ENCODE measurements at regions not wholly inside any gene's neighbourhood (a gene's known extent, or its start where the extent isn't known, plus 50 kb on each side); places are given as distances from the start of the nearest gene placed in this dataset.

DNA sequence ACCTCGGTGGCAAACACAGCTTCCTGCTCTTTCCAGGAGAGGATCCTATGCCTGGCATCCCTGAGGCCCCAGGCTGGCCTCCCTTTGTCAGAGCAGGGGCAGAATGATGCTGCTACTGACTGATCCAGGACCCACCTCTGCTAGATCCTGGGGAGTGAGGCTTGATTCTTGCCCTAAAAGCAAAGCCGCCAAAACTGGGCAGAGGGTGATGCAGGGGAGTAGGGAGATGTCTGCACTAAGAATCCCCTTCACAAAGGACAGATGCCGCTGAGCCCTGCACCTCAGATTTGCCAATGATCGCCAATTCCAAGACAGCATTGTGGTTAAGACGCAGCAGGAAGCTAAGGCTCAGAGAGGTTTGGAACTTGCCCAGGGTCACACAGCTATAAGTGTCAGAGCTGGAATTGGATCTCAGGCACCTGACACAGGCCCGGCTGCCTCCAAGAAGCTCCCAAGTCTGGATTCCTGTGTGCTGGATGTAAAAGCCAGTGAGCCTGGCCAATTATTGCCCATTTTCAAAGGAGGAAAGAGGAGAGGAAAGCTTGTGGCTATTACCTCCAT, 60.7 kb upstream of the TNRC6C start:
- Histone ChIP-seq H3K9me3 (replicated peaks; ENCODE audit: control insufficient read depth, low read depth, low read length) (no peaks in the 10 kb centered on the region), H3K4me1 (ENCODE audit: control insufficient read depth, insufficient read depth, low read length) (peaks cover 6% of the 10 kb centered on the region), H3K27me3 (ENCODE audit: control insufficient read depth, insufficient read depth, low read length) (peaks cover 11% of the 10 kb centered on the region), H3K4me3 (ENCODE audit: low read length) (no peak overlapping the region), H3K36me3 (ENCODE audit: control insufficient read depth, insufficient read depth, low read length) (no peaks in the 10 kb centered on the region), H3K27ac (ENCODE audit: low read length) (no peak overlapping the region)
- 84% methylated on average over 4 of the region's 6 CpGs for WGBS (ENCODE audit: insufficient coverage)
- DNase-seq = no peak

DNA sequence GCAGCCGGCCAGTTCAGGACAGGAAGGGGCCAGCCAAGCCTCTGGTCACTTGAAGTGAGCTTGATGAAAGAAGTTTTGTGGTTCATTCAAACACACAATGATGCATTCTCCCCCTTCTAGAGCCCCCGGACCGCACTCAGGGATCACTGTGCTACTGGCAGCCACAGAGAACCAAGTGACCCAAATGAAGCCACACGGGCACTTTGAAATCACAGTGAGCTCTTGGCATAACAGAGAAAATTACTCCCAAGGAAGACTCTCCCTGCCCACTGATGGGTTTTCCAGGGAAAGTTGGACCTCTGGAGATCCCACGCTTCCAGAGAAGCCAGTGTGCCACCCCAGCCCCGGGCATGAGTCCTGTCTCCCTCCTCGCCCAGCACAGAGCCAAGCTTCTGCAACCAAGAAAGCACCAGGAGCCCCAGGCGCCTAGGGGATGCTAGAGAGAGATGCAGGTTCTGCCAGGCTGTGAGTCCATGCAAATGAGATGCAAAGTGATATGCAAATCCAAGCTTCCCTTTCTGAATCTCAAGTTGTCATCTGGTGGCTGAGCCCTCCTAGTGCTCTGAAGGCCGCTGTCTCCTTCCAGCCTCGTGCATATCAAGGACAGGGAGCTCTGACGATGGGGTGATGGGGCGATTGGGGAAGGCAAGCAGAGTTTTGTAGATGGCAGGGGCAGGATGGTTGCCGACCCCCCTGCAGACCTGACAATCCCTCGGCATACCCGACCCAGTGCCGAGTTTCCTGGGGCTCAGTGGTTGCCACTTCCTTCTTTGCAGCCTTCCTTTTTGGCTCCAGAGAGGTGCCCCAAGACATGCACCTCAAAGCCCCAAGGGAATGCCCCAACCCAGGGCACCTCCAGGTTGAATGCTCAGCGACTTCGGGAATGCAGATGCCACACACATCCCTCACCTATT, 59.7 kb upstream of the TNRC6C start:
- no peak overlapping the region for H3K27ac ChIP-seq (ENCODE audit: low read length)
- no peaks in the 10 kb centered on the region for H3K9me3 ChIP-seq (replicated peaks; ENCODE audit: control insufficient read depth, low read depth, low read length)
- 71% methylated on average over 9 of the region's 18 CpGs for WGBS (ENCODE audit: insufficient coverage)
- H3K36me3 ChIP-seq (ENCODE audit: control insufficient read depth, insufficient read depth, low read length) = no peaks in the 10 kb centered on the region
- no peak for DNase-seq
- peaks cover 6% of the 10 kb centered on the region for H3K4me1 ChIP-seq (ENCODE audit: control insufficient read depth, insufficient read depth, low read length)
- H3K4me3 ChIP-seq (ENCODE audit: low read length) = no peak overlapping the region
- peaks cover 13% of the 10 kb centered on the region for H3K27me3 ChIP-seq (ENCODE audit: control insufficient read depth, insufficient read depth, low read length)

DNA sequence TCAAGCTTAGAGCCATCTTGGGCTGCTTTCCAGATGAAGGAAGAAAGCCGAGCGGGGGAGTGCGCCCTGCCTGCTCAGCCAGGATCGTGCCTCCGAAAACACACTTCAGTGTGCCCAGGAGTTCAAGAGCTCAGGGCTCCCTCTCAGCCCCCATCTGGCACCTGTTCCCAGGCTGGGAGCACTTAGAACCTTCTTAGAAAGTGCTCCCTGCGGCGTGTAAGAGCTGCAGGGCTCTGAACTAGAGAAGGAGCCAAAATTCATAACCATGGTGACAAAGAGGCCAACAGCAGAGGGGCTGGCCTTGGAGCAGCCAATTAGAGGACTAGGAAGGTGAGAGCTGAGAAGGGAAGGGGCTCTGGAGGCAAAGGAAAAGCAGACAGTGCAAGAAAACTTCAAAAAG, 59.0 kb upstream of the TNRC6C start:
- Histone ChIP-seq H3K4me1 (ENCODE audit: control insufficient read depth, insufficient read depth, low read length) (peaks cover 6% of the 10 kb centered on the region), H3K27me3 (ENCODE audit: control insufficient read depth, insufficient read depth, low read length) (peaks cover 11% of the 10 kb centered on the region), H3K9me3 (replicated peaks; ENCODE audit: control insufficient read depth, low read depth, low read length) (no peaks in the 10 kb centered on the region), H3K27ac (ENCODE audit: low read length) (no peak overlapping the region), H3K36me3 (ENCODE audit: control insufficient read depth, insufficient read depth, low read length) (no peaks in the 10 kb centered on the region), H3K4me3 (ENCODE audit: low read length) (no peak overlapping the region)
- WGBS (ENCODE audit: insufficient coverage) = 15% methylated on average over 7 of the region's 7 CpGs
- DNase-seq = peak; percentile 84

DNA sequence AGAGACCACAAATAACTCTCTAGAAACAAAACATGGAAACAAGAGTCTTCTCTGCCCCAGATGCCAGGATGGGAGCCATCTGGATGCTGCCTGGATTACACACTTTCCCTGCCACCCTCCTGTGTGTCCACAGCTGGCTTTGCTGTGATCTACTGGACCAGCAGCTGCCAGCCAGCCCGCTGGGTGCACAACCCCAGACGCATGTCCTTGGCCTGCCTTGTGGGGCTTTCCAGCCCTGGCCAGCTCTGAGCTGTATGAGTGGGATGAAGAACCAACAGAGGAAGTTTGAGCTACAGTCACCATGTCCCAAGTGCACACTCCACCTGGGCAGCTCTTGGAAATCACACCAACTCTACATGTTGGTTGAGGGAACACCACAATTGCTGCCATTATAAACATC, 57.0 kb upstream of the TNRC6C start:
- no CpG with 5 or more reads among the region's 2 CpGs for WGBS (ENCODE audit: insufficient coverage)
- Histone ChIP-seq H3K27me3 (ENCODE audit: control insufficient read depth, insufficient read depth, low read length) (peaks cover 20% of the 10 kb centered on the region), H3K4me3 (ENCODE audit: low read length) (no peak overlapping the region), H3K4me1 (ENCODE audit: control insufficient read depth, insufficient read depth, low read length) (peaks cover 6% of the 10 kb centered on the region), H3K36me3 (ENCODE audit: control insufficient read depth, insufficient read depth, low read length) (no peaks in the 10 kb centered on the region), H3K9me3 (replicated peaks; ENCODE audit: control insufficient read depth, low read depth, low read length) (no peaks in the 10 kb centered on the region), H3K27ac (ENCODE audit: low read length) (no peak overlapping the region)
- DNase-seq = no peak

DNA sequence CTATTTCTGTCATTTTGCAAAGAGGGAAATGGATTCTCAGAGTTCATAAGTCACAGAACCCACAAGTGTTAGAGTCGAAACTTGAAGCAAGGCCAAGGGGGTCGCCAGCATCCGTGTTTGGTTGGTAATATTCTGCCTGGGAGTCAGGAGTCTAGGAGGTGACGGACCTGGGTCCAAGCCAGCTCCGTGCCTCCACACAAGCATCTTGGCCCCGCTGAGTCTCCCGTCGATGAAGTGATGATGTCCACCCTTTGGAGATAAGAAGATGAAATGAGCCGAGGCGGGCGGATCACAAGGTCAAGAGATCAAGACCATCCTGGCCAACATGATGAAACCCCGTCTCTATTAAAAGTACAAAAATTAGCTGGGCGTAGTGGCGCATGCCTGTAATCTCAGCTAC, 53.2 kb upstream of the TNRC6C start:
- H3K4me3 ChIP-seq (ENCODE audit: low read length) = no peak overlapping the region
- H3K27ac ChIP-seq (ENCODE audit: low read length) = no peak overlapping the region
- peaks cover 13% of the 10 kb centered on the region for H3K4me1 ChIP-seq (ENCODE audit: control insufficient read depth, insufficient read depth, low read length)
- DNase-seq = no peak
- WGBS (ENCODE audit: insufficient coverage) = 76% methylated on average over 9 of the region's 14 CpGs
- H3K9me3 ChIP-seq (replicated peaks; ENCODE audit: control insufficient read depth, low read depth, low read length) = no peaks in the 10 kb centered on the region
- H3K36me3 ChIP-seq (ENCODE audit: control insufficient read depth, insufficient read depth, low read length) = no peaks in the 10 kb centered on the region
- peaks cover 36% of the 10 kb centered on the region for H3K27me3 ChIP-seq (ENCODE audit: control insufficient read depth, insufficient read depth, low read length)

DNA sequence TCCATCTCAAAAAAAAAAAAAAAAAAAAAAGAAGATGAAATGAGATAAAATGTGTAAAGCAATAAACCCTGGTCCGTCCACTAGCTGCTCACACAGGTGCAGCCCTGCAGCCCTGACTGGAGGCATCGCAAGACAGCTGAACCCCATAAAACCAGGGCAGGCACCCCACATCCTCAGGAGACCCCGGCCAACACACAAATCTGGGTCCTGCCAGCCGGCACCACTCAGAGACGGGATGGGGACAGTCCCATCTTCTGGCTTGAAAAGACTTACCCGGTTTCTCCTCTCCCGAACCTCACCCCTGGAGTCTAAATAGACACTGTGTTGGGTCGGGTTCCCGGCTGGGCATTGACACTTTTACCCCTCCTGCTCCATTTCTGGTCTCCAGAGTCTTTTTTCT, 52.7 kb upstream of the TNRC6C start:
- peaks cover 13% of the 10 kb centered on the region for H3K4me1 ChIP-seq (ENCODE audit: control insufficient read depth, insufficient read depth, low read length)
- no peak overlapping the region for H3K27ac ChIP-seq (ENCODE audit: low read length)
- 81% methylated on average over 8 of the region's 9 CpGs for WGBS (ENCODE audit: insufficient coverage)
- H3K4me3 ChIP-seq (ENCODE audit: low read length) = no peak overlapping the region
- H3K9me3 ChIP-seq (replicated peaks; ENCODE audit: control insufficient read depth, low read depth, low read length) = no peaks in the 10 kb centered on the region
- H3K27me3 ChIP-seq (ENCODE audit: control insufficient read depth, insufficient read depth, low read length) = peaks cover 36% of the 10 kb centered on the region
- H3K36me3 ChIP-seq (ENCODE audit: control insufficient read depth, insufficient read depth, low read length) = no peaks in the 10 kb centered on the region
- DNase-seq = no peak

DNA sequence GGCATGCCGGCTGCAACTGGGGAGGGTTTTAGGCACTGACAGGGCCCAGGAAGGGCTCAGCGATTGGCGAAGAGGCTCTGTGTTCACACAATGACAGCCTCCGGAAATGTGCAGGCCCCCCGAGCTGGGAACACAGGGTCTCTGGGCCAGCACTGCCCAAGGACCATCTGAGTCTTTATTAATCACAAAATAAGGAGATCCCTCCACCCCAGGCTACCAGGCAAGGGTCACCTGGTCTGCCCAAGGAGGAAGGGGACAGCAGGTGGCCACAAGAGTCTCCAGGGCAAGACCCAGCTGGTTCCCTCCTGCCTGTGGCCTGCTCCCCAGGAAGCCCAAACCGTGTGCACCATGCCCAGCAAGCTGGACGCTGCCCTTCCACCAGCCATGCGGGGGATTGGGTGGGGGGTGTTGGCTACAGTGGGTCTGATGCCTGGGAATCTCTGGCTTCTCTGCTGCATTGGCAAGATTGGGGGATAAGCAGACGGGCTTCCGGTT, 52.1 kb upstream of the TNRC6C start:
- WGBS (ENCODE audit: insufficient coverage) = 76% methylated on average over 10 of the region's 10 CpGs

DNA sequence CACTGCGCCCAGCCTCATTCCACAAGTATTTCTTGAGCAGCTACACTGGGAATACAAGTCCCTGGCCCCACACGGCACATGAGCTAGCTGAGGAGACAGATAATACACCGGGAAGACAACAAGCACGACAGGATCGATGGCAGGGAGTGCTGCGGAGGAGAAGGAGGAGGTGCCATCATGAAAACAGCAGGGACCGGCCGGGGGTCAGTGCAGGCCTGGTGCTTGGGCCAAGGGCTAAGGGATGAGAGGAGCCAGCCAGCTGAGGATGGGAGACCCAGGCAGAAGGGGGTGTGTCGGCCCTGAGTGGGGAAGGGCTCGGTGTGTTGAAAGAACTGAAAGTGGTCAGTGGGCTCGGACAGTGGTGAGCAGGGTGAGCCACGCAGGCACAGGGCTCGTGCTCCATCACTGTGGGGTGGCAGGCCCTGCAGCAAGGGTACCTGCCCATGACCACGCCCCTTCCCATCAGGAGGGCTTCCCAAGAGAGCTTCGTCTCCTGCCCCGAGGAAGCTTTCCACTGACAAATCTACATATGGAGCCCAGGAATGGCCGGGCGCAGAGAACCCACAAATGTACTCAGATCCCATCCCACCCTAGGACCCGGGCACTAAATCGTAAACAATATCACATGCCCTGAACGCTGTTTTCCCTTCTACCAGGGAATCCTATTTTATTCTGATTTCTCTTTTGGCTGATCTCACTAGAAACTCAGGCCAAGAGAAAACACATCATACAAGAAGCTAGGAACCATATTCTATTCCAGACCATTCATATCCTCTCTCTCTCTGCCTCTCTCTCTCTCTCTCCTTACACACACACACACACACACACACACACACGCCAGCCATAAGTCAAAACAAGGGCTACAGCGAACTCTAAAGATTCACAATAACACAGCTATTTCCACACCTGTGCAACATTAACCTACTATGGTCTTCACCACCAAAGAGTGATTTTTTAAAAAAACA, 50.7 kb upstream of the TNRC6C start:
- Histone ChIP-seq H3K4me3 (ENCODE audit: low read length) (no peak overlapping the region), H3K27ac (ENCODE audit: low read length) (no peak overlapping the region), H3K4me1 (ENCODE audit: control insufficient read depth, insufficient read depth, low read length) (peaks cover 13% of the 10 kb centered on the region), H3K36me3 (ENCODE audit: control insufficient read depth, insufficient read depth, low read length) (no peaks in the 10 kb centered on the region), H3K27me3 (ENCODE audit: control insufficient read depth, insufficient read depth, low read length) (peaks cover 31% of the 10 kb centered on the region), H3K9me3 (replicated peaks; ENCODE audit: control insufficient read depth, low read depth, low read length) (no peaks in the 10 kb centered on the region)
- 77% methylated on average over 22 of the region's 23 CpGs for WGBS (ENCODE audit: insufficient coverage)
- peak; percentile 77 for DNase-seq

More for the DNA sequence above, 52.1 kb upstream of the TNRC6C start:
- H3K36me3 ChIP-seq (ENCODE audit: control insufficient read depth, insufficient read depth, low read length) = no peaks in the 10 kb centered on the region
- no peak overlapping the region for H3K4me3 ChIP-seq (ENCODE audit: low read length)
- no peaks in the 10 kb centered on the region for H3K9me3 ChIP-seq (replicated peaks; ENCODE audit: control insufficient read depth, low read depth, low read length)
- H3K4me1 ChIP-seq (ENCODE audit: control insufficient read depth, insufficient read depth, low read length) = peaks cover 13% of the 10 kb centered on the region
- no peak for DNase-seq
- peaks cover 36% of the 10 kb centered on the region for H3K27me3 ChIP-seq (ENCODE audit: control insufficient read depth, insufficient read depth, low read length)
- no peak overlapping the region for H3K27ac ChIP-seq (ENCODE audit: low read length)

DNA sequence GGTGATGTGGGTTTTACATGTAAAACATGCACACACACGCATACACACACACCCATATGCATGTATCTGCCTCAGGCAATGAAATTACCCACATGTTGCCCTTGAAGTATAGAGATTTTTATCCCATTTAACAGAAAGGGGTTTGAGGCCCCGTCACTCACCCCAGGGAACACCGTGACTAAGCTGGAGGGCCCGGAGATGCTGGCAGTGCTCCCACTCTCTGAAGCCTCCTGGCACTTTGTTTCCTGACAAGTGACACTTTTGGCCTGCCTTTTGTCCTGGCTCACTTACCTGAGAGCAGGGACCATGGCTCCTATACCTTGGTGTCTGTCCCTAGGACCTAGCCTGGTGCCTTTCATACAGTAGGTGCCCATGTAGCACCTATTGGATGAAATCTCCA, 50.0 kb upstream of the TNRC6C start:
- no peak for DNase-seq
- Histone ChIP-seq H3K27ac (ENCODE audit: low read length) (no peak overlapping the region), H3K27me3 (ENCODE audit: control insufficient read depth, insufficient read depth, low read length) (peaks cover 29% of the 10 kb centered on the region), H3K36me3 (ENCODE audit: control insufficient read depth, insufficient read depth, low read length) (no peaks in the 10 kb centered on the region), H3K9me3 (replicated peaks; ENCODE audit: control insufficient read depth, low read depth, low read length) (no peaks in the 10 kb centered on the region), H3K4me3 (ENCODE audit: low read length) (no peak overlapping the region), H3K4me1 (ENCODE audit: control insufficient read depth, insufficient read depth, low read length) (peaks cover 13% of the 10 kb centered on the region)
- WGBS (ENCODE audit: insufficient coverage) = 14% methylated on average over 1 of the region's 4 CpGs

Data from muscle of leg (tissue), 3 donors.